ENCODE measurements at regions not wholly inside any gene's neighbourhood (a gene's known extent, or its start where the extent isn't known, plus 50 kb on each side); places are given as distances from the start of the nearest gene placed in this dataset.

DNA sequence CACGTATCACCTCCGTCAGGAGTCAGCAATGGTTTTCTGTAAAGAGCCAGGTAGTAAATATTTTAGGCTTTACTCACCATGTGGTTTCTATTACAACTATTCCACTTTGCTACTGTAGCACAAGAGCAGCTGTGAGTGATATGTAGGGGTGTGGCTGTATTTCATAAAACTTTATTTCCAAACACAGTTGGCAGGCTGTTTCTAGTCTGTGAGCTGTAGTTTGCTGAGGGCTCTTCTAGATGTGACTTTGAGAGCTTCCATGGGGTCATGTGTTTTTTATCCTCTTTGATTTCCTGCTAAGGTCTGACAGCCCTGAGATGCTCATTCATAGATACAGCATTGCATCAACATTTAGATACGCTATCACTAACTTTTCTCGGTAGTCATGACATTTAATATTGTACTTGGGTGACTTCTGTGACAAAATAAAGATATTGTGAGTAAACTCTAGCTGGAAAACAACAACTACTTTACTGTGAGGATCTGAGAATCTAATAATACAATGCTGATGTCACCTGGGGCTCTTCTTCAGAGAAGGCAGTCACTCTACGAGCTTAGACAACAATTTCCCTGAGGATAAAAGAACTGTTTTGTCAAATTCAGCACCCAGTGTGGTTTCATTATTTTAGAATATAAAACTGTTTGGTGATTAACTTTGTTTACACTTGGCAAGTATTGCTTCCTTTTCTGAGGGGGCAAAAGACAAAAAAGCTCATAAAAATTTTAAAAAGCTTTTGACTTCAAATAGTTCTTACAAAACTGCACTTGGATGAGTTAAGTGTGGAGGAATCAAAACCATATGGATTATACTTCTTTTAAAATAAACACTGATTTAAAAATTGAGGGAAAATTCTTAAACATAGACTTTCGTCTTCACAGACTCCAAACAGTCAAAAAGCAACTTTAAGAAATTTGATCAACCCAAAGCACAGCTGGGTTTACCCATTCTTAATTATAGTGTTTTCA is 231.2 kb upstream of the DCN start:
- no peak for TF ChIP-seq EZH2phosphoT487 (conservative IDR thresholded peaks at IDR 0.05; ENCODE audit: low read length)
- TF ChIP-seq, protein P1, sequence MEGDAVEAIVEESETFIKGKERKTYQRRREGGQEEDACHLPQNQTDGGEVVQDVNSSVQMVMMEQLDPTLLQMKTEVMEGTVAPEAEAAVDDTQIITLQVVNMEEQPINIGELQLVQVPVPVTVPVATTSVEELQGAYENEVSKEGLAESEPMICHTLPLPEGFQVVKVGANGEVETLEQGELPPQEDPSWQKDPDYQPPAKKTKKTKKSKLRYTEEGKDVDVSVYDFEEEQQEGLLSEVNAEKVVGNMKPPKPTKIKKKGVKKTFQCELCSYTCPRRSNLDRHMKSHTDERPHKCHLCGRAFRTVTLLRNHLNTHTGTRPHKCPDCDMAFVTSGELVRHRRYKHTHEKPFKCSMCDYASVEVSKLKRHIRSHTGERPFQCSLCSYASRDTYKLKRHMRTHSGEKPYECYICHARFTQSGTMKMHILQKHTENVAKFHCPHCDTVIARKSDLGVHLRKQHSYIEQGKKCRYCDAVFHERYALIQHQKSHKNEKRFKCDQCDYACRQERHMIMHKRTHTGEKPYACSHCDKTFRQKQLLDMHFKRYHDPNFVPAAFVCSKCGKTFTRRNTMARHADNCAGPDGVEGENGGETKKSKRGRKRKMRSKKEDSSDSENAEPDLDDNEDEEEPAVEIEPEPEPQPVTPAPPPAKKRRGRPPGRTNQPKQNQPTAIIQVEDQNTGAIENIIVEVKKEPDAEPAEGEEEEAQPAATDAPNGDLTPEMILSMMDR (IDR thresholded peaks at IDR 0.05; ENCODE audit: insufficient read depth, low read length, poor library complexity, severe bottlenecking) = no peak
- H3K4me3 ChIP-seq (ENCODE audit: insufficient read depth, low read length, poor library complexity, severe bottlenecking) = no peak overlapping the region
- H3K4me2 ChIP-seq (ENCODE audit: low read depth, low read length, poor library complexity, severe bottlenecking) = no peak overlapping the region
- H3K9ac ChIP-seq (ENCODE audit: low read length) = no peak overlapping the region
- H3K9me2 ChIP-seq (replicated peaks; ENCODE audit: insufficient read depth, low read length) = no peaks in the 10 kb centered on the region
- H3K9me3 ChIP-seq (ENCODE audit: insufficient read depth, low read length) = no peaks in the 10 kb centered on the region
- H3K79me2 ChIP-seq (ENCODE audit: insufficient read depth, low read length) = no peaks in the 10 kb centered on the region
- H2AFZ ChIP-seq (ENCODE audit: low read depth, low read length, severe bottlenecking) = no peak overlapping the region
- H3K27me3 ChIP-seq (ENCODE audit: low read length) = no peaks in the 10 kb centered on the region
- no peaks in the 10 kb centered on the region for H3F3A ChIP-seq (ENCODE audit: insufficient read depth)
- H4K20me1 ChIP-seq (ENCODE audit: low read depth, low read length) = no peaks in the 10 kb centered on the region
- H3K27ac ChIP-seq (ENCODE audit: low read depth, low read length) = no peak overlapping the region
- H3K36me3 ChIP-seq (ENCODE audit: low read length) = no peaks in the 10 kb centered on the region

DNA sequence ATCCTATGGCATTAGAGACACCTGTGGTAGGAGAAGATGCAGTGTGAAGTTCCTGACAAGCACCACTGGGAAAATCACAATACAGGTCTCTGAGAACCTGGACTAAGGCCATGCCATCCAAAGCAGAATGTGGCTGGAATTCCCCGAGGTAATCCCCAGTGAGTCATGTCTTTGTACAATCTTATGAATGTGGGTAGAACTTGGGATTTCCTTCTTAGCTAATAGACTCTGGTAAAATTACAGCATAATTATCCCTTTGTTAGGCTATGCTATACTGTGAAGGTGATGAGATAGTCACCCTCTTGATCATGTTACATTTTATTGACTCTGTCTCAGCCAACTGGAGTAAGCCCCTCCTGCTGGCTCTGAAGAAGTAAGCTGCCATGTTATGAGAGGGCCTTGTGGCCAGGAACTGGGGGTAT is 224.3 kb upstream of the DCN start:
- no peaks in the 10 kb centered on the region for H3K9me3 ChIP-seq (ENCODE audit: insufficient read depth, low read length)
- no peaks in the 10 kb centered on the region for H3K36me3 ChIP-seq (ENCODE audit: low read length)
- no peaks in the 10 kb centered on the region for H3K9me2 ChIP-seq (replicated peaks; ENCODE audit: insufficient read depth, low read length)

DNA sequence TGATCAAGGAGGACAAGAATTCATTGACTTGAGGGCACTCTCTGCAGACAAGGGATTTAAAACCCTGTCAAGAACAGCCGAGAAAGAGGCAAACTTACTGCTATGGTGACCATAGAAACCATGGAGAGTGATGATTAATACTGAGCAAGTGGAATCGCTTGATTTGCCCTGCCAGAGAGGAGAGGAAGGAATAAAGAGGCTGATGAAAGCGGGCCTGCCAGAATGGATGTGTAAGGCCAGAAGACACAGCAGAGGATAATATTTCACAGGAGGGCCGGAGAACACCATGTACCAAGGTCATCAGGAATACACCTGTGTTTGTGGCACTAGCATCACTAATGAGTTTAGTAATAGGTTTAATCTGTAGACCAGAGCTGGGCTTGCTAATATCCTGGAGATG is 221.8 kb upstream of the DCN start:
- Histone ChIP-seq H3K9ac (ENCODE audit: low read length) (no peak overlapping the region), H3K9me2 (replicated peaks; ENCODE audit: insufficient read depth, low read length) (no peaks in the 10 kb centered on the region), H3F3A (ENCODE audit: insufficient read depth) (no peaks in the 10 kb centered on the region), H3K9me3 (ENCODE audit: insufficient read depth, low read length) (no peaks in the 10 kb centered on the region), H2AFZ (ENCODE audit: low read depth, low read length, severe bottlenecking) (no peak overlapping the region), H3K27ac (ENCODE audit: low read depth, low read length) (no peak overlapping the region), H3K79me2 (ENCODE audit: insufficient read depth, low read length) (no peaks in the 10 kb centered on the region), H4K20me1 (ENCODE audit: low read depth, low read length) (no peaks in the 10 kb centered on the region), H3K36me3 (ENCODE audit: low read length) (no peaks in the 10 kb centered on the region), H3K27me3 (ENCODE audit: low read length) (0 out of 2 replicates have a peak, but pooled peaks cover 3% of the 10 kb centered on the region), H3K4me2 (ENCODE audit: low read depth, low read length, poor library complexity, severe bottlenecking) (no peak overlapping the region), H3K4me3 (ENCODE audit: insufficient read depth, low read length, poor library complexity, severe bottlenecking) (no peak overlapping the region)
- TF ChIP-seq, protein P1 (IDR thresholded peaks at IDR 0.05; ENCODE audit: insufficient read depth, low read length, poor library complexity, severe bottlenecking) = no peak
- TF ChIP-seq EZH2phosphoT487 (conservative IDR thresholded peaks at IDR 0.05; ENCODE audit: low read length) = no peak

More for the DNA sequence above, 224.3 kb upstream of the DCN start:
- Histone ChIP-seq H3K79me2 (ENCODE audit: insufficient read depth, low read length) (no peaks in the 10 kb centered on the region), H3K4me2 (ENCODE audit: low read depth, low read length, poor library complexity, severe bottlenecking) (no peak overlapping the region), H3K9ac (ENCODE audit: low read length) (no peak overlapping the region), H3K4me3 (ENCODE audit: insufficient read depth, low read length, poor library complexity, severe bottlenecking) (no peak overlapping the region), H2AFZ (ENCODE audit: low read depth, low read length, severe bottlenecking) (no peak overlapping the region), H4K20me1 (ENCODE audit: low read depth, low read length) (no peaks in the 10 kb centered on the region), H3K27me3 (ENCODE audit: low read length) (0 out of 2 replicates have a peak, but pooled peaks cover 3% of the 10 kb centered on the region), H3K27ac (ENCODE audit: low read depth, low read length) (no peak overlapping the region), H3F3A (ENCODE audit: insufficient read depth) (no peaks in the 10 kb centered on the region)
- TF ChIP-seq, protein P1 (IDR thresholded peaks at IDR 0.05; ENCODE audit: insufficient read depth, low read length, poor library complexity, severe bottlenecking) = no peak
- TF ChIP-seq EZH2phosphoT487 (conservative IDR thresholded peaks at IDR 0.05; ENCODE audit: low read length) = no peak

Data from SU-DHL-6 (cell line).